Right ventricle myocardium inferior (tissue), 1 donor: ENCODE measurements at regions not wholly inside any gene's neighbourhood (a gene's known extent, or its start where the extent isn't known, plus 50 kb on each side); places are given as distances from the start of the nearest gene placed in this dataset.

Source experiments
- ATAC-seq: fragments of 200-7000 bp; cut with Tn5 transposase; one replicate; pipeline ENCODE4 v1.9.1; 2020; ENCODE audit warnings: mild to moderate bottlenecking, moderate library complexity
- DNase-seq: peaks from one replicate; pipeline ENCODE4 v3.0.0; 2021; ENCODE audit errors: missing footprints
- intact Hi-C: fragments of 100-400 bp; cut with DNase I; formaldehyde crosslinking; loops from one replicate; pipeline ENCODE4 v1.11.0; 2022
- donor health status: DM: no; HTN: yes; CAD: no; lungs with severe emphysema.

DNA sequence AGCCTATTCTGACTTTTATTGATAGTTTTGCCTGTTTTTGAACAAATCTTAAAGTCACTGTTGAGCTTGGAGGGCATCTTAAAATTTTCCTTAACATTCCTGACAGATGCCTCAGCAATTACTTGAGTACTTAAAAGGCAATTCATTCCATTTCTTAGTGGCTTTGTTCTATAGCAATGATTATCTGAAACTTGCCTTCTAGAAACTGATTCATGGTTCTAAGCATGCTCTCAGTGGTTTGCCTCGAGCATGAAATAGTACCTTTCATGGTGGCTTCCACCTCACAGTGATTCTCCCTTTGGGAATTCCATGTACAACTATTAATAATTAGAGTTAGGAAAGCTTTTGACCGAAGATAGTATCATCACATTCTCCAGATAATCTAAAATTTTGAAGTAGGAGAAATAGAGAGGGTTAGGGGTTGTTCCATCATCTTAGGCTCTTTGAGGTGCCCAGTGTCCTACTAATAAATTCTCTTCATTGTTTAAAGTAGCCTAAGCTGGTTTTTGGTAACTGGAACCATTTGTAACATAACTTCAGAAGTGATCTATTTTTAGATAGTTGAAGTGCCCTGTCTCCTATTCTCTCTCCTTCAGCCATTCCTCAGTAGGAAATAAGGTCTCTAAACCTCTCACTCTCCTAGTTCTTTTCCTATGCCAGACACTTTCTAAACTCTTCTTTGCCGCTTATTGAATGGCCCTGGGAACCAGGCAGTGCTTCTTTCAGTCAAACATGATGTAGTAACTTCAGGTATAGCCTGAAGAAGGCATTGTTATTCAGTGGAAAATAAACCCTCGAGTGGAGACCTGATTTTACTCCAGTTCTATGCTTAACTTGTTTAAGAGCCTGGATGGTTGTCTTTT, 156.1 kb downstream of the HAUS1 start:
- intact Hi-C loops: loop anchor here (5.0 to 10.0 kb wide), 2 partner anchors 43 to 655 kb away; partner anchors contain the start of genes KATNAL2 and PIAS2
- ATAC-seq: no peak

DNA sequence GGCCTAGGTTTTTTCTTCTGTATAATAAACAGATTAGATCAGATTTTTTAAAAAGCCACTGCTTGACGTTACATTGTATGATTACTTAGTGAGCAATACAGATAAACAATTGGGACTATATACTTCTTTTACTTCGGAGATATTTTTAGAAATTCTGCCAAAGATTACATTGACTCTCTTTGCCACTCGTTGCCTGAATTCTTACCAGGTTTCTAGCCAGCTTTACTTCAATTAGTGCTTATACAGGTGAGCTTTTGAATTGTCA, 156.6 kb downstream of the HAUS1 start:
- intact Hi-C loops: loop anchor here (5.0 to 10.0 kb wide), 2 partner anchors 44 to 654 kb away; partner anchors contain the start of genes KATNAL2 and PIAS2
- ATAC-seq (no peak), DNase-seq (no peak)

More for the DNA sequence above, 156.1 kb downstream of the HAUS1 start:
- DNase-seq: no peak

DNA sequence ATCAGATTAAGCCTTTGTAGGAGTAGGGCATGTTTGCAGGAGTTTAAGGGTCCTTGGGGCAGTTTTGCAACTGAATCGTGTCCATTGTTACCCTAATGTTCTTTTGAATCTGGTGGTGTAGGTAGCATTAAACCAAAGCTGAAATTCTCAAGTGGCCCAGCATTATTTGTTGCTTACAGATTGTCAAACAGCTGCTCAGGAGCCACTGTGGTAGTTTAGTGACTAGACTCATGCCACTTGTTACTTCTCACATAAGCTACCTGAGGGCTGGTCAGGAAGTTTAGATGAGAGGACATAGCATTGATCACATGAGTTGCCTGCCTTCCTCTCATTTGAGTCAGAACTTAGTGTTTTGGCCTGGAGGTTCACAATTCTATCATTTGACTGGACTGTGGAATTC, 157.6 kb downstream of the HAUS1 start:
- DNase-seq (no peak), ATAC-seq (no peak)
- intact Hi-C loops: loop anchor here (5.0 to 10.0 kb wide), 2 partner anchors 44 to 653 kb away; partner anchors contain the start of genes KATNAL2 and PIAS2

DNA sequence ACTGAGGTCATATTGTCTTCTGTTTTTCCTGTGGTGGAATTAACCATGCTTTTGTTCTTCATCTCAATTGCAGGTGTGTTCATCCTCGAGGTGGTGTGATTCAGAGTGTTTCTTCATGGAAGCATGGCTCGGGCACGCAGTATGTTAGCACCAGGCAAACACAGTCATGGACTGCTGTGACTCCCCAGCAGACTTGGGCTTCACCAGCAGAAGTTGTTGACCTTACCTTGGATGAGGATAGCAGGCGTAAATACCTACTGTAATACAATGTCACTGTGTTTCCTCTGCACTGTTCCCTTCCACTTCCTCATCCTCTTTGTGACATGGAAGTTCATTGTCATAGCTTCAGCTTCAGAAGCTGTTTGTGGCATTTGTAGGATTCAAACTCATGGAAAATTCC, 158.7 kb downstream of the HAUS1 start:
- intact Hi-C loops: loop anchor here (5.0 to 10.0 kb wide), 2 partner anchors 46 to 652 kb away; partner anchors contain the start of genes KATNAL2 and PIAS2
- ATAC-seq: no peak

DNA sequence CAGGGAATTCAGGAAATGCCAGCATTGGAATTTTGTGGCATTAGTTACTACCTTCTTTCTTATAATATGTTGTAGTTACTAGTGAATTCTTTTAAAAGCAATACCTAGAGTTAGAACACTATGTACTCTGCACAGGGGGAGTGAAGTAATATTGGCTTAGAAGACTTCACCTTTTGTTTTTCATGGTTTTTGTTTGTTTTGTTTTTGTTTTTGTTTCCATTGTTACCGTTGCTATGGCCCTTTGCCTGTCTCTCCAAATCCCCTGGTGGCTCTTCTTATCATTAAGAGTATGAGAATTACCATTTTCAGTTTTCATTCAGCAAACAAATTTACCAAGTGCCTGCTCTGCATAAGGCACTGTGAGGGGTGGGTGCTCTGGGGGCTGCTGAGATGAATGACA, 160.1 kb downstream of the HAUS1 start:
- DNase-seq (no peak), ATAC-seq (peak; percentile 46)
- intact Hi-C loops: loop anchor here (5.0 to 10.0 kb wide), 2 partner anchors 47 to 651 kb away; partner anchors contain the start of genes KATNAL2 and PIAS2

More for the DNA sequence above, 158.7 kb downstream of the HAUS1 start:
- no peak for DNase-seq

DNA sequence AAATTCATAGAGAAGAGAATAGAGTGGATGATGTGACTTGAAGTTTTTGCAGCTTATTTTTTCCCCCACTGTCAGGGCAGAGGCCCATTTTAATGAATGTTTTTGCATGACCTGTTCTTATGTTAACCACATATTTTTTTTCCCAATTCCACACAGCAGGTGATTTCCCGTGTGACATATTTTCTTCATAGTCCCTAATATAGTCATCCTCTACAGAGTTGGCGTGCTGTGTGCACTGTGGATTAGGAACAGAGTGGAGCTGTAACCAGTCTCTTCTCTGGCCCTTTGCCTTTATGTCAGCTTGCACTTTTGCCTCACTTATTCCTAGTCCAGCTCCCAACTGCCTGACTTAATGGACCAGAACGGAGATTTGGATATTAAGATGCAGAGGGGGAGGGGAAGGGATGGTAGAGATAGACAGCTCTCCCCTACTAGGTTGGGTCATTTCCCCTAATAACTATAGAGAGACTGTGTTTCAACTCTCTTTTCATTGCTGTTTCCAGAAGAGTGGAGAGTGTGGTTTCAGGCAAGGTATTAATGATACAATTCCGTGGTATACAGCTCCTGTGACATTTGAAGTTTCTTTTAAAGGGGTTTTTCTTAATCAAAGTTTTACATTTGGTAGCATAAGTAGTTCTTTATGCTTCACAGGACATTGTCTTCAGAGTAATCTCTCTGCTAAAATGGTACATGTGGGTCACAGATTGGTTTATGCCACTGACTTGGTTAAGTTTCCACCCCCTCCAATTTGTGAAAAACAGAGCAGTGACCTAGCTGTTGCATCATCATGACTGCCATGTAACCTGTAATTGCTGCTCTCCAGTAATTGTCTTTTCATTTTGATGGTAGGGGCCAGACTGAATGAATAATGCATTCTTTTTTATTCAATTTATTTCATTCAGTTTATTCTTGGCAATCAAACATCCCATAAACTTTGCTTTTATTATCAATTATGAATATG, 161.3 kb downstream of the HAUS1 start:
- intact Hi-C loops: loop anchor here (10.0 kb wide), 1 partner anchor 649 kb away; the partner anchor contains the start of genes KATNAL2 and PIAS2
- no peak for ATAC-seq
- DNase-seq: no peak

DNA sequence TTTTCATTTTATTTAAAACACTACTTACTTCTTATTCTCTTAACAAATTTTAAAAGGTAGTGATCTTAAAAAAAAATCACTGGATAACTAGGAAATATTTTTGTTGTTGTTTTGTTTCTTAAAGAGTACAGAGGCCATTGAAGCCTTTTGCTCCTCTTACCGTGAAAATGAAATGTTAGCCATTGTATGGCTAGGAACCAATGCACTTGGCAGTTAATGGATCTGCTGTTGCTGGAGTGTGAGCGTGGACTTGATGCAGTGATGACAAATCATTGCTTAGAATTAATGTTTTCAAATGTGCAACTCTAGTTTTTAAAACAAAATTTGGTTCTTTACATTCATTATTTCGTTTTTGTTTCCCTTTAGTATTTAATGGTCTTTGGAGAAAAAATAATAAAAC, 162.3 kb downstream of the HAUS1 start:
- DNase-seq (no peak), ATAC-seq (no peak)
- intact Hi-C loops: loop anchor here (10.0 kb wide), 1 partner anchor 648 kb away; the partner anchor contains the start of genes KATNAL2 and PIAS2

DNA sequence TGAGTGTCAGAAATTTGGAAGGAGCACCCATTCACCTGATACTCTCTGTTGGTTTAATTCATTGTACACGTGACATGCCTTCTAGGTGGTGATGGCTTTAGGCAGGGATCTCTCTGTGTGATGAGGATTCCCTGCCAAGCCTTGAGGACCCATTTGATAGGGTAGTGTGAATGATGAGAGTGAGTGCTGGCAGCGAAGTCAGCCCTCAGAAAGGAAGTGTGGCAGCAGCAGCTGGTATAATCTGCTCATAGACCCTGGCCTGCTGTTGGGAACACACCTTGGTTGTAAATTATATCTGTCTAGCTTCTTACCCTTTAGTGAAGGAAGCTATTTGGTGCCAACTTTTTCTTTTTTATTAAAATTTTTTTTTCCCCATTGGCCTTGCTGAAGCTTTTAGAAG, 164.5 kb downstream of the HAUS1 start:
- DNase-seq (no peak), ATAC-seq (peak; percentile 88)
- intact Hi-C loops: loop anchor here (2.0 to 10.0 kb wide), 2 partner anchors 96 to 646 kb away; partner anchors contain the start of genes KATNAL2 and PIAS2

DNA sequence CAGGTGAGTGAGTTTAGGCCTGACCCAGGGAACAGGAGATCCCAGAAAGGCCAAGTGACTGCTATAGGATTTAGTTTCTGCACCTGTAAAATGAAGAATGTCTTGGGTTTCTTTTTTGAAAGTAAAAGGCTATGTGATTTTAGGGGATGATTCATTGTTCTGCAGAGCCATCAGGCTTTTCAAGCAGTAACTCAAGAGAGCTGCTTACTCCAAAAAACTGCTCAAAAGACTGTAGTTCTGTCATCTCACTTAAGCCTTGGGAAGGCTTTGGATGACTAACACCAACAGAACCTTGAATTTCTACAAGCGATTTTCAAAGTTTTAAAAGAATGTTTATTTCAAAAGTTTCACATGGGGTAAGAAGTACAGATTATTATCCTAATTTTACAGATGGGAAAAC, 165.1 kb downstream of the HAUS1 start:
- DNase-seq (no peak), ATAC-seq (no peak)
- intact Hi-C loops: loop anchor here (2.0 to 10.0 kb wide), 2 partner anchors 96 to 646 kb away; partner anchors contain the start of genes KATNAL2 and PIAS2

DNA sequence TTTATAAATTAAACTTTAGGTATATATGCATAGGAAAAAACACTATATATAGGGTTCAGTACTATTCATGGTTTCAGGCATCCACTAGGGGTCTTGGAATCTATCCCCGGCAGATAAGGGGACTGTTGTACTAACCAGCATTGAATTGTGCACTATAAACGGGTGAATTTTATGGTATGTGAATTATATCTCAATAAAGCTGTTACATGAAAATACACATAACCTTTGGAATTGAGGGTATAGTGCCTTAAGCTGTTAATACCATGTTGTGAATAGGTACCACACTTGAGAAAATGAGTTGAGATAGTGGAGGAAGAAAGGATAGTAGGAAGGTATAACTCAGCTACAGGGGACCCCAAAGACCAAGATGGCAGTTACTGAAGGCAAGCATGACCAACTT, 167.3 kb downstream of the HAUS1 start:
- intact Hi-C loops: no loop called here
- DNase-seq: no peak
- ATAC-seq: no peak

DNA sequence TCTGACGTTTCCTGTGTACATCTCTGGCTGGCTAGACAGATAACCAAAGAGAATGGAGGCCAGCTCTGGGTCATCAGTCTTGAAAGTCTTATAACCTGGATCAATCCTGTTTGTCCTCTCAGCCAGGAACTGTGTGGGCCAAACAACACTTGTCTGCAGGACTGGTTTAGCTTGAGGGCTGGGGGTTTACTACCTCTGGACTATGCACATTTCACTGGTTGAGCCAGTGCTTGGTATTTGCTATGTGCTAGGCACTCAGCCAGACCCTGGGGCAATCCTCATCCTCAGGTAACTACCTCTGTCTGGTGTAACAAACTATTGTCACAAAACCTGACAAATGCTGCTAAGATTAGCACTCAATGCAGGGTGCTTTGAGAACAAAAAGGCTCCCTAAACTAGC, 169.7 kb downstream of the HAUS1 start:
- no peak for ATAC-seq
- no peak for DNase-seq
- intact Hi-C loops: no loop called here

DNA sequence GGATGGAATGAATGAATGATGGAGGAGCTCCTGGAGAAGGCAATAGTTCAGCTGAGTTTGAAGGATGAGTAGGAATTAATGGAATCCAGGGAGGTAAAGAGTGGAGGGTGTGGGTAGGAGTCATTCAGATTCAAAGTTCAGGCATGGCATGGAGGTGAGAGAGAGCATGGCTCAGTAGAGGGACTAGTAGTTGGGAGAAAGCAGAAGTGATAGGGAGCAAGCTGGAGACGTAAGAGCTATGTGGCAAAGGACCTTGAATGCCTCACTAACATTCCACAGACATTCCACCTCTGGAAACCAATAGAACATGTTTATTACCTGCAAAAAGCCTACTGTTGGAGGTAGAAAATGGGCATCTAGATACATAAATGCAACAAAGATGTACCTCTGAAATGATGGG, 170.1 kb downstream of the HAUS1 start:
- DNase-seq: no peak
- ATAC-seq: no peak
- intact Hi-C loops: no loop called here

DNA sequence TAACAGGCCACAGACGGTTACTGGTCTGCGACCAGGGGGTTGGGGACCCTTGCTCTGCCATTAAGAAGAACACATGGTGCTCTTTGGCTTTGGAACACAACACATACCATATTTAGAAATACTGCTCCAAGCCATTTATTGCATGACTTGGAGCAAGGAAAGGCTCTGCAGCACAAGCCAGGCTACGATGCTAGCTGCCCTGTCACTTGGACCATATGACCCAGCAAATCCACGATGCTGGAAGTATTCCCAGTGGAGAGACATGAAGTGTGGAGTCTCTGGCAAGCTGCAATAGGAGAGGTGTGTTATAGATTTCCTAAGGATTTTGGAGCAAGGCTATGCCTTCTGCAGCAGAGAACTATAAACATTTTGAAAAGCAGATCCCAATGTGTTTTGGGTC, 171.2 kb downstream of the HAUS1 start:
- ATAC-seq: peak; percentile 20
- intact Hi-C loops: no loop called here

DNA sequence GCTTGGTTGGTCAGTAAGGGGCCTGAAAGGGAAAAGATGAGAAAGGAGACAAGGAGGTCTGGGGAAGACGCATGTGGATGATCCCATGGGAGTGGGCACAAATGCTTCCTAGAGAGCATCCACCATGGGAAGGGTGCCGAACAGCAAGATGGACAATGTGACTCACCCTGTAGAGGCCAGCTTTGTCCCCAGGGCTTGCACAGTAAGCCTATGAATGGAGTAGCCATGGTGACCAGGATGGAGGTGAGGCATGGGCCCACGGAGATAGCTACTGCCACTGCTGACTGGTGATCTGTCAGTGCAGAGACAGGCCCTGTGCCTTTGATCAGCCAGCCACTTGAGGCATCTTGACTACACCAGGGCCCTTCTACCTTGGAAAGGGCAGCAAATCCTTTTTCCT, 172.6 kb downstream of the HAUS1 start:
- intact Hi-C loops: no loop called here
- DNase-seq (no peak), ATAC-seq (no peak)

More for the DNA sequence above, 171.2 kb downstream of the HAUS1 start:
- no peak for DNase-seq

DNA sequence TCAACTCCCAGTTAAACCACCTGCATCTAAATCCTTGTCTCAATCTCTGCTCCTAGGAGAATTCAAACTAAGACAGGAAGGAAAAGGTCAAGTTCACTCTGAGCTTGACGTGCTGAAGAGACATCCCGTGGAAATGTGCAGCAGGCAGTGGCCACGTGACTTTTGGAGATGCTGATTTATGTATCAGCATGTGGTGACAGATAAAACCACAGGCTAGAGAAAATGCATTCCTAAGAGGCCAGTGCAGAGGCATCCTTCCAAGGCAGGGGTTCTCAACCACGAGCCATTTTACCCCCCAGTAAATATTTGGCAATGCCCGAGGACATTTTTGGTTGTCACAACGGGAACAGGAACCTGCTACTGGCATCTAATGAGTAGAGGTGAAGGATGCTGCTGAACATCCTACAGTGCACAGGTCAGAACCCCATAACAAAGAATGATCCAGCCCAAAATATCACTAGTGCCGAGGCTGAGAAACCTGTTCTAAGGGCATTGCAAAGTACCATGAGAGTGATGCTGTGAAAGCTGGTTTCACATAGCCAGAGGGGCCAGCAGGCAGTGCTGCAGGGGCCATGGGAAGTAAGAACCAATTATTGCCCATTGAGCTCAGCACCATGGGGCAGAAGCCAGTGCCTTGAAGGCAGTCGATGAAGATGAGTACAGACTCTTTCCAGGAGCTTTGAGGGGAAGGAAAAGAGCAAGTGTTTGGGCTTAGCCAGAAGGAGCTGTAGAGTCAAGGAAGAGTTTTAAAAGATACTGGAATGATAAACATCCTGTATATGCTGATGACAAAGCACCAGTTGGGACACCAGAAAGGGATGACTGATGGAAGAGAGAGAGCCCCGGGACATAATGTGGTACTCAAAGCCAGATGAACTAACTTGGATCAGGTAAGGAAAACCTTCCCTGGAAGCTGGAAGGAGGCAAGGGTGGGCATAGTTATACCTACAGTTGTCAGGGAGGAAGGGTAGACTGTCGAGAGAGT, 174.6 kb downstream of the HAUS1 start:
- no peak for DNase-seq
- intact Hi-C loops: no loop called here
- ATAC-seq: peak; percentile 12

DNA sequence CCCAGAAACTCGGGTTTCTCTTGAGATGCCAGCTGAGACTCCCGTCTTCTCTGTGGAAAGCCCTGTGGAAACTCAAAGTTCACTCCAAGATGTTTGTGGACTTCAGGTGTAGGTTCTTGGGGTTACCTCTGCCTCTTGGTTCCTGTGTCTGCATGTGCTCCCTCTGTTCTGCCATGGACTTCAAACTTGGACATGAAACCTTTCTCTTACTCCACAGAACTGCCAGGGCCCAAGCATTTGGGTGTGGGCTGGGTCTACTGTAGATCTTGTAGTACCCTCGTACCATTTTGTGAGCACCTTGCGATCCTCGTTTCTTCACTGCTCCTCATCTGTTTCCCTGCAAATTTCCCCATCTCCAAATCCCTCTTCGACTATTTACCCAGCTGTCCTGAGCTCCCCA, 175.5 kb downstream of the HAUS1 start:
- no peak for DNase-seq
- intact Hi-C loops: loop anchor here (2.0 to 10.0 kb wide), 3 partner anchors 145 to 378 kb away; partner anchors contain the start of gene LOXHD1
- ATAC-seq: no peak
